Upper lobe of left lung (tissue), 4 donors: ENCODE measurements at regions not wholly inside any gene's neighbourhood (a gene's known extent, or its start where the extent isn't known, plus 50 kb on each side); places are given as distances from the start of the nearest gene placed in this dataset.

Experiments
- CTCF ChIP-seq, 6 experiments: fragments of 450-650 bp in 4 of 6; fragments of 200-600 bp in 2 of 6; sonication (generic) in 2 of 6; IDR thresholded peaks; one replicate each; pipeline ENCODE4 v1.5.1; 2016 to 2019; ENCODE audit warnings: antibody characterized with exemption in 6 of 6
- POLR2A ChIP-seq, 4 donors: fragments of 450-650 bp; IDR thresholded peaks; one replicate each; pipeline ENCODE4 v1.5.1; 2016 to 2017; ENCODE audit warnings: antibody characterized with exemption in 4 of 4, mild to moderate bottlenecking in 2 of 4

DNA sequence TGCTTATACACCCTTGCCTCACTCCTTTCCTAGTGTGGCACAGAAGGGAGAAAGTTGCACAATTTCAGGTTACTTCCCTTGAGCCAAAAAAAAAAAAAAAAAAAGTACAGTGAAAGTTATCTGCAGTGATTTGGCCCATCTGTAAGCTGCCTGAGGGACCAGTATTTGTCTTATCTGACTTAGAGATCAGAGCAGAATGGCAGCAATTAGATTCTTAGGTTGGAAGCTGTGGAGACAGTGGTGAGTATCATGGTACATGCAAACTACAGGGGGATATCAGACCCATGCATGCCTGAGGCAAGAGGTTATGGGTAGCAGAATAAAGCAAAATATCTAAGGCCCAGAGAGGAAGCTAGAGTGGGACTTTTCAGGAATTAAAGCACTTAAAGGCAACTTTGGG lies 1070.7 kb upstream of the NOVA1 start:
- TF ChIP-seq POLR2A (IDR thresholded peaks at IDR 0.05) (no peak), CTCF (IDR thresholded peaks at IDR 0.05) (no peak)
